HCT116 (cell line): ENCODE measurements at regions not wholly inside any gene's neighbourhood (a gene's known extent, or its start where the extent isn't known, plus 50 kb on each side); places are given as distances from the start of the nearest gene placed in this dataset.

Experiments used
- ATAC-seq: fragments of 200-7000 bp; cut with Tn5 transposase; 2 replicates; pipeline ENCODE4 v1.9.1; 2020; ENCODE audit warnings: mild to moderate bottlenecking, moderate library complexity
- BruUV-seq: library from RNA; stranded (reverse); fragments of 400-500 nt; replicated peaks from 2 replicates; lab custom pipeline; 2021; lab: Mats Ljungman, UMichigan
- CTCF ChIA-PET: fragments of 300-600 bp; sonication (Branson Sonifier 250); formaldehyde crosslinking; loops from one replicate; lab custom pipeline; 2021; ENCODE audit warnings: antibody characterized with exemption; lab: Charles Lee
- POLR2A ChIA-PET: fragments of 300-600, 350-600 bp; sonication (Branson Sonifier 250); formaldehyde crosslinking; loops from one replicate; lab custom pipeline; 2021; ENCODE audit warnings: antibody characterized with exemption; lab: Charles Lee
- RAD21 ChIA-PET, 2 experiments: fragments of 300-600 bp; sonication (Branson Sonifier 250); formaldehyde crosslinking; loops; one replicate each; lab custom pipeline; 2023; ENCODE audit warnings: low total read pairs in 2 of 2; ENCODE audit not compliant: uncharacterized antibody in 2 of 2, unreplicated experiment in 2 of 2, low non-redundant PET in 1 of 2; lab: Charles Lee
- DNase-seq: peaks from one replicate; pipeline ENCODE4 v3.0.0-alpha.2; 2010; ENCODE audit warnings: low read depth, low spot score
- H2AFZ ChIP-seq: fragments of 200-600 bp; shearing (Covaris generic), sonication (generic); 2 replicates; pipeline ENCODE4 v1.6.1; 2017; ENCODE audit warnings: low read depth, mixed run types, mixed read lengths, antibody characterized with exemption, low read length; ENCODE audit not compliant: poor library complexity, severe bottlenecking
- H3K27ac ChIP-seq: 2 replicates; pipeline ENCODE4 v1.5.1; 2012; ENCODE audit warnings: low read depth, low read length
- H3K27me3 ChIP-seq: fragments of 200-600 bp; sonication (generic); 2 replicates; pipeline ENCODE4 v1.6.1; 2016; ENCODE audit warnings: mixed run types, low read length, mixed read lengths; ENCODE audit not compliant: insufficient read depth
- H3K36me3 ChIP-seq, 2 experiments: fragments of 200-500 bp in 1 of 2; fragments of 200-600 bp in 1 of 2; sonication (Bioruptor generic) in 1 of 2; sonication (generic) in 1 of 2; 2 replicates each; pipeline versions ENCODE4 v1.5.1 to v1.6.1; 2014 to 2016; ENCODE audit warnings: low read length in 2 of 2, inconsistent platforms in 1 of 2, mixed read lengths in 1 of 2, mixed run types in 1 of 2; ENCODE audit not compliant: insufficient read depth in 2 of 2, control insufficient read depth in 1 of 2
- H3K4me1 ChIP-seq, 2 experiments: fragments of 200-600 bp in 1 of 2; sonication (generic) in 1 of 2; 2 replicates each; pipeline versions ENCODE4 v1.5.1 to v1.6.1; 2012 to 2017; ENCODE audit warnings: low read length in 2 of 2, inconsistent platforms in 1 of 2, mild to moderate bottlenecking in 1 of 2, mixed read lengths in 1 of 2, mixed run types in 1 of 2, moderate library complexity in 1 of 2; ENCODE audit not compliant: insufficient read depth in 2 of 2, control insufficient read depth in 1 of 2
- H3K4me2 ChIP-seq: fragments of 200-600 bp; sonication (generic); 2 replicates; pipeline ENCODE4 v1.6.1; 2017; ENCODE audit warnings: mixed run types, low read length, mixed read lengths
- H3K4me3 ChIP-seq, 2 experiments: fragments of 200-600 bp in 1 of 2; sonication (generic) in 1 of 2; replicated peaks in 1 of 2; 2 replicates each; pipeline ENCODE4 v1.5.1; 2011 to 2016; ENCODE audit warnings: low read length in 2 of 2, control low read depth in 1 of 2, low read depth in 1 of 2, mild to moderate bottlenecking in 1 of 2, mixed read lengths in 1 of 2, mixed run types in 1 of 2
- H3K79me2 ChIP-seq: fragments of 200-600 bp; sonication (generic); 2 replicates; pipeline ENCODE4 v1.6.1; 2017; ENCODE audit warnings: mild to moderate bottlenecking, mixed run types, low read length, moderate library complexity, mixed read lengths; ENCODE audit not compliant: insufficient read depth
- H3K9ac ChIP-seq: fragments of 200-600 bp; sonication (generic); 2 replicates; pipeline ENCODE4 v1.6.1; 2016; ENCODE audit warnings: low read length, mixed read lengths
- H3K9me2 ChIP-seq: fragments of 200-600 bp; sonication (generic), shearing (Covaris generic); 2 replicates; pipeline ENCODE4 v1.6.1; 2017; ENCODE audit warnings: mixed run types, mild to moderate bottlenecking, moderate library complexity; ENCODE audit not compliant: insufficient read depth
- H3K9me3 ChIP-seq, 2 experiments: fragments of 200-500 bp in 1 of 2; fragments of 200-600 bp in 1 of 2; sonication (Bioruptor generic) in 1 of 2; sonication (generic) in 1 of 2; 2 replicates each; pipeline ENCODE4 v1.6.1; 2014 to 2017; ENCODE audit warnings: low read length in 2 of 2, mixed read lengths in 2 of 2, inconsistent platforms in 1 of 2, low read depth in 1 of 2, mild to moderate bottlenecking in 1 of 2, mixed run types in 1 of 2, moderate library complexity in 1 of 2; ENCODE audit not compliant: control insufficient read depth in 1 of 2, insufficient read depth in 1 of 2
- H4K20me1 ChIP-seq: fragments of 200-600 bp; sonication (generic), shearing (Covaris generic); 2 replicates; pipeline ENCODE4 v1.6.1; 2017; ENCODE audit warnings: mixed run types, mild to moderate bottlenecking, moderate library complexity; ENCODE audit not compliant: insufficient read depth
- CBX3 ChIP-seq: IDR thresholded peaks from 2 replicates; pipeline ENCODE4 v1.6.1; 2012; ENCODE audit warnings: low read depth
- CEBPB ChIP-seq: IDR thresholded peaks from 2 replicates; pipeline ENCODE4 v1.6.1; 2012; ENCODE audit warnings: low read depth
- CTCF ChIP-seq, 3 experiments: fragments of 200-600 bp in 1 of 3; sonication (generic) in 1 of 3; IDR thresholded peaks in 2 of 3; conservative IDR thresholded peaks in 1 of 3; 2 replicates each; pipeline ENCODE4 v1.5.1; 2012 to 2017; ENCODE audit warnings: low read depth in 2 of 3, low read length in 2 of 3, antibody characterized with exemption in 1 of 3, borderline replicate concordance in 1 of 3, control low read depth in 1 of 3, mild to moderate bottlenecking in 1 of 3, mixed read lengths in 1 of 3, mixed run types in 1 of 3, moderate library complexity in 1 of 3; ENCODE audit not compliant: insufficient read depth in 1 of 3
- EGR1 ChIP-seq: IDR thresholded peaks from 2 replicates; pipeline ENCODE4 v1.6.1; 2012; ENCODE audit warnings: low read depth
- ELF1 ChIP-seq: IDR thresholded peaks from 2 replicates; pipeline ENCODE4 v1.6.1; 2012; ENCODE audit warnings: low read depth, borderline replicate concordance
- EZH2 ChIP-seq: fragments of 200-600 bp; sonication (generic); IDR thresholded peaks from 2 replicates; pipeline ENCODE4 v1.6.1; 2017; ENCODE audit warnings: antibody characterized with exemption, mixed run types
- EZH2phosphoT487 ChIP-seq: fragments of 200-600 bp; IDR thresholded peaks from 2 replicates; pipeline ENCODE4 v1.6.1; 2018; ENCODE audit warnings: antibody characterized with exemption, borderline replicate concordance
- JUND ChIP-seq: IDR thresholded peaks from 2 replicates; pipeline ENCODE4 v1.6.1; 2012
- POLR2A ChIP-seq: IDR thresholded peaks from 2 replicates; pipeline ENCODE4 v1.7.0; 2011; ENCODE audit warnings: borderline replicate concordance; ENCODE audit not compliant: insufficient read depth, insufficient read length; ENCODE audit errors: extremely low read depth
- POLR2AphosphoS5 ChIP-seq: IDR thresholded peaks from 2 replicates; pipeline ENCODE4 v1.6.1; 2011; ENCODE audit warnings: mild to moderate bottlenecking, low read depth, low read length, moderate library complexity
- RAD21 ChIP-seq: IDR thresholded peaks from 2 replicates; pipeline ENCODE4 v1.6.1; 2012; ENCODE audit warnings: low read depth, mild to moderate bottlenecking
- SIN3A ChIP-seq: IDR thresholded peaks from 2 replicates; pipeline ENCODE4 v1.6.1; 2012; ENCODE audit warnings: low read depth
- SP1 ChIP-seq: IDR thresholded peaks from 2 replicates; pipeline ENCODE4 v1.6.1; 2012; ENCODE audit warnings: low read depth
- SRF ChIP-seq: IDR thresholded peaks from 2 replicates; pipeline ENCODE4 v1.6.1; 2012; ENCODE audit warnings: low read depth
- ZBTB33 ChIP-seq: IDR thresholded peaks from 2 replicates; pipeline ENCODE4 v1.6.1; 2011; ENCODE audit warnings: mild to moderate bottlenecking, low read length, moderate library complexity; ENCODE audit not compliant: insufficient replicate concordance; ENCODE audit errors: extremely low read depth
- ZFX ChIP-seq: fragments of 450-650 bp; IDR thresholded peaks from 2 replicates; pipeline ENCODE4 v1.6.1; 2017
- ZNF274 ChIP-seq: fragments of 200-500 bp; sonication (Bioruptor generic); IDR thresholded peaks from 2 replicates; pipeline ENCODE4 v1.6.1; 2014; ENCODE audit warnings: mild to moderate bottlenecking, low read depth, low read length, inconsistent platforms
- intact Hi-C: fragments of 100-400 bp; cut with micrococcal nuclease; formaldehyde crosslinking; loops from 2 replicates; pipeline ENCODE4 v1.10.0; 2022
- TF ChIP-seq, protein P1 (sequence below): IDR thresholded peaks from 2 replicates; pipeline ENCODE4 v1.6.1; 2012; ENCODE audit warnings: low read depth
- TF ChIP-seq, protein P2 (sequence below): IDR thresholded peaks from 2 replicates; pipeline ENCODE4 v1.6.1; 2012

DNA sequence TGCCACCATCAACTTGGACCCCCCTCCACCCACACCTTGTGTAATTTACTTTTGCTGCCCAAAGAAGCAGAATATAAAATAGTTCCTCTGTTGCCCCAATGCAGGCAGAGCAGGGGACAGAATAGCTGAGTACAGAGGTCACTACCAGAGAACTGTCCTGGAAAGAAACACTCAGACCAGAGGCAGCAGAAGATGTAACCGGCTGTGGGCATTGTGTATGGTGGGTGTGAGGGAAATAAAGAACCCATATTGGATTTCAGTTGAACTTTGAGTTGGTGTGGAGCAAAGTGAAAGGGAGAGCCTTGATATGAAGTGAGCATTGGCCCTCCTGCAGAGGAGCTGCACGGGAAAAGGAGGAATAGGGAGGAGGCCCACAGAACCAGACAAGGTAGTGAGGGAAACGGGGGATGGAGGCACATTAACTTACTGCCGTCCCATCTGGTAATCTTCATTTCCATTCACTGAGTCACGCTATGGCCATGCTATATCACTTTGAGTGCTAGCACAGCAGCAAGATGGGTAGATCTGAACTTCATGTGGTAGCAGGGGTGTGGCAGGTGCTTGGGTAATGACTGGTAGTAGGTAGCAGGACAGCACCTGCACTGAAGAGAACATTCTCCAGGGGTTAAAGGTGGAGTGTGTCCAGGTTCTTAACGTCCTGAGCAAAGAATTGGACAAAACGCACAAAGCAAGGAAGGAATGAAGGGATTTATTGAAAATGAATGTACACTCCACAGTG is 56.3 kb upstream of the FBXO28 start:
- no TSS peak for BruUV-seq
- no peaks in the 10 kb centered on the region for H3K27me3 ChIP-seq
- no peak overlapping the region for H3K4me2 ChIP-seq
- no peak overlapping the region for H3K4me3 ChIP-seq
- intact Hi-C loops, result no loop called here
- no peak overlapping the region for H2AFZ ChIP-seq
- no peak for ATAC-seq
- H3K9me2 ChIP-seq, result no peaks in the 10 kb centered on the region
- no peaks in the 10 kb centered on the region for H3K36me3 ChIP-seq
- H4K20me1 ChIP-seq, result no peaks in the 10 kb centered on the region
- DNase-seq, result no peak
- H3K79me2 ChIP-seq, result no peaks in the 10 kb centered on the region
- no peak for TF ChIP-seq ZNF274
- no peak for TF ChIP-seq ZFX
- no peak for TF ChIP-seq SP1
- TF ChIP-seq CBX3, result no peak
- no peak for TF ChIP-seq CEBPB
- no peak for TF ChIP-seq JUND
- no peak for TF ChIP-seq POLR2A
- no peak for TF ChIP-seq POLR2AphosphoS5
- TF ChIP-seq SIN3A, result no peak
- TF ChIP-seq EGR1, result no peak
- TF ChIP-seq EZH2phosphoT487, result no peak
- TF ChIP-seq SRF, result no peak
- TF ChIP-seq, protein P1, sequence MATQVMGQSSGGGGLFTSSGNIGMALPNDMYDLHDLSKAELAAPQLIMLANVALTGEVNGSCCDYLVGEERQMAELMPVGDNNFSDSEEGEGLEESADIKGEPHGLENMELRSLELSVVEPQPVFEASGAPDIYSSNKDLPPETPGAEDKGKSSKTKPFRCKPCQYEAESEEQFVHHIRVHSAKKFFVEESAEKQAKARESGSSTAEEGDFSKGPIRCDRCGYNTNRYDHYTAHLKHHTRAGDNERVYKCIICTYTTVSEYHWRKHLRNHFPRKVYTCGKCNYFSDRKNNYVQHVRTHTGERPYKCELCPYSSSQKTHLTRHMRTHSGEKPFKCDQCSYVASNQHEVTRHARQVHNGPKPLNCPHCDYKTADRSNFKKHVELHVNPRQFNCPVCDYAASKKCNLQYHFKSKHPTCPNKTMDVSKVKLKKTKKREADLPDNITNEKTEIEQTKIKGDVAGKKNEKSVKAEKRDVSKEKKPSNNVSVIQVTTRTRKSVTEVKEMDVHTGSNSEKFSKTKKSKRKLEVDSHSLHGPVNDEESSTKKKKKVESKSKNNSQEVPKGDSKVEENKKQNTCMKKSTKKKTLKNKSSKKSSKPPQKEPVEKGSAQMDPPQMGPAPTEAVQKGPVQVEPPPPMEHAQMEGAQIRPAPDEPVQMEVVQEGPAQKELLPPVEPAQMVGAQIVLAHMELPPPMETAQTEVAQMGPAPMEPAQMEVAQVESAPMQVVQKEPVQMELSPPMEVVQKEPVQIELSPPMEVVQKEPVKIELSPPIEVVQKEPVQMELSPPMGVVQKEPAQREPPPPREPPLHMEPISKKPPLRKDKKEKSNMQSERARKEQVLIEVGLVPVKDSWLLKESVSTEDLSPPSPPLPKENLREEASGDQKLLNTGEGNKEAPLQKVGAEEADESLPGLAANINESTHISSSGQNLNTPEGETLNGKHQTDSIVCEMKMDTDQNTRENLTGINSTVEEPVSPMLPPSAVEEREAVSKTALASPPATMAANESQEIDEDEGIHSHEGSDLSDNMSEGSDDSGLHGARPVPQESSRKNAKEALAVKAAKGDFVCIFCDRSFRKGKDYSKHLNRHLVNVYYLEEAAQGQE, result no peak
- no peak for TF ChIP-seq EZH2
- TF ChIP-seq, protein P2, sequence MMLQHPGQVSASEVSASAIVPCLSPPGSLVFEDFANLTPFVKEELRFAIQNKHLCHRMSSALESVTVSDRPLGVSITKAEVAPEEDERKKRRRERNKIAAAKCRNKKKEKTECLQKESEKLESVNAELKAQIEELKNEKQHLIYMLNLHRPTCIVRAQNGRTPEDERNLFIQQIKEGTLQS, result no peak
- TF ChIP-seq RAD21, result no peak
- TF ChIP-seq ELF1, result no peak
- TF ChIP-seq ZBTB33, result no peak
- no peak for TF ChIP-seq CTCF (IDR thresholded peaks at IDR 0.05 in 2 of 3, conservative IDR thresholded peaks at IDR 0.05 in 1 of 3; ENCODE audit: borderline replicate concordance in 1 of 3, insufficient read depth in 1 of 3, low read depth in 2 of 3, low read length in 2 of 3)
- no peak overlapping the region for H3K27ac ChIP-seq
- peaks cover 0 to 4% of the 10 kb centered on the region in 2 experiments; a peak in 1 of 4 replicates for H3K9me3 ChIP-seq
- ChIA-PET POLR2A (no interaction called here), CTCF (no interaction called here), RAD21 (no interaction called here)
- H3K9ac ChIP-seq, result no peak overlapping the region
- H3K4me1 ChIP-seq, result peaks cover 0 to 13% of the 10 kb centered on the region in 2 experiments; a peak in 1 of 4 replicates
